ENCODE measurements at regions not wholly inside any gene's neighbourhood (a gene's known extent, or its start where the extent isn't known, plus 50 kb on each side); places are given as distances from the start of the nearest gene placed in this dataset.

GRCh38 chr3:3699816-3700633 is 99.2 kb upstream of the LRRN1 start:
- TF ChIP-seq POLR2A (IDR thresholded peaks at IDR 0.05; ENCODE audit: low read length) (no peak), GATA1 (IDR thresholded peaks at IDR 0.05; ENCODE audit: low read depth, low read length) (no peak)
